VCaP (cell line): ENCODE measurements at regions not wholly inside any gene's neighbourhood (a gene's known extent, or its start where the extent isn't known, plus 50 kb on each side); places are given as distances from the start of the nearest gene placed in this dataset.

Source experiments
- H3K27ac ChIP-seq: fragments of 450-650 bp; 2 replicates; pipeline ENCODE4 v1.5.1; 2017
- CTCF ChIP-seq: fragments of 450-650 bp; conservative IDR thresholded peaks from 2 replicates; pipeline ENCODE4 v1.5.1; 2017; ENCODE audit warnings: mild to moderate bottlenecking, moderate library complexity

GRCh38 chr3:154776549-154777225 lies 303.4 kb upstream of the MME start:
- no peak for TF ChIP-seq CTCF
- no peak overlapping the region for H3K27ac ChIP-seq

GRCh38 chr3:154775821-154776548 lies 304.1 kb upstream of the MME start:
- no peak for TF ChIP-seq CTCF
- no peak overlapping the region for H3K27ac ChIP-seq

GRCh38 chr3:154766765-154767503 lies 313.2 kb upstream of the MME start:
- no peak overlapping the region for H3K27ac ChIP-seq
- TF ChIP-seq CTCF = no peak

- TF ChIP-seq CTCF = no peak
- H3K27ac ChIP-seq = peak overlapping the region; percentile 54
Observed at GRCh38 chr3:154764856-154765640, 315.1 kb upstream of the MME start.

GRCh38 chr3:154762486-154762885 lies 317.6 kb upstream of the MME start:
- no peak overlapping the region for H3K27ac ChIP-seq
- no peak for TF ChIP-seq CTCF

GRCh38 chr3:154759966-154760365 lies 320.2 kb upstream of the MME start:
- TF ChIP-seq CTCF = no peak
- H3K27ac ChIP-seq = no peak overlapping the region
